ENCODE measurements at regions not wholly inside any gene's neighbourhood (a gene's known extent, or its start where the extent isn't known, plus 50 kb on each side); places are given as distances from the start of the nearest gene placed in this dataset.
"Not testable (repeated sequence)": the region's sequence is repeated elsewhere in the genome, so short reads cannot be mapped to it uniquely, and the experiment has no call there.

- TF ChIP-seq POLR2A, CTCF (IDR thresholded peaks at IDR 0.05): not testable (repeated sequence)
Observed at GRCh38 chr9:28990009-28990408, 1416.7 kb upstream of the C9orf72 start.

Measured in right lobe of liver (tissue), 4 donors.